Suppressor macrophage treated with lipopolysaccharide for 4 hours (primary cell): ENCODE measurements at regions not wholly inside any gene's neighbourhood (a gene's known extent, or its start where the extent isn't known, plus 50 kb on each side); places are given as distances from the start of the nearest gene placed in this dataset.

Experiments used
- DNase-seq: peaks from one replicate; pipeline ENCODE4 v3.0.0-alpha.2; 2020

- DNase-seq: no peak
Observed at GRCh38 chr11:28773606-28774005, 665.4 kb downstream of the METTL15 start.

GRCh38 chr11:28770806-28771205 lies 662.6 kb downstream of the METTL15 start:
- DNase-seq: no peak

DNA sequence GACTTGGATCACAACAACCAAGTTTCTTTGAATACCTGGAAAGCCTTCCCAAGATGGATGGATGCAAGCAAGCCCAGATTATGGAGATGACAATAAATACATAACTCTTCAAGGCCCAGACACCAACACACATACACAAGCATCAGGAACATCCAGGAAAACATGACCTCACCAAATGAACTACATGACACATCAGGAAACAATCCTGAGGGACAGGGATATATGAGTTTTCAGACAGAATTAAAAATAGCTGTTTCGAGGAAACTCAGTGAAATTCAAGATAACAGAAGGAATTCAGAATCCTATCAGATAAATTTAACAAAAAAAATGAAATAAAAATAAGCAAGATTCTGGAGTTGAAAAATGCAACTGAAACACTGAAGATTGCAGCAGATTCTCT lies 659.4 kb downstream of the METTL15 start:
- DNase-seq: no peak

- DNase-seq: no peak
Observed at GRCh38 chr11:28763876-28764275, 655.7 kb downstream of the METTL15 start.

- no peak for DNase-seq
Observed at GRCh38 chr11:28763151-28763550, 655.0 kb downstream of the METTL15 start.

- no peak for DNase-seq
Observed at GRCh38 chr11:28760676-28761390, 652.6 kb downstream of the METTL15 start.

- DNase-seq: no peak
Observed at GRCh38 chr11:28759311-28759710, 651.1 kb downstream of the METTL15 start.

GRCh38 chr11:28757725-28758515 lies 649.7 kb downstream of the METTL15 start:
- no peak for DNase-seq

DNA sequence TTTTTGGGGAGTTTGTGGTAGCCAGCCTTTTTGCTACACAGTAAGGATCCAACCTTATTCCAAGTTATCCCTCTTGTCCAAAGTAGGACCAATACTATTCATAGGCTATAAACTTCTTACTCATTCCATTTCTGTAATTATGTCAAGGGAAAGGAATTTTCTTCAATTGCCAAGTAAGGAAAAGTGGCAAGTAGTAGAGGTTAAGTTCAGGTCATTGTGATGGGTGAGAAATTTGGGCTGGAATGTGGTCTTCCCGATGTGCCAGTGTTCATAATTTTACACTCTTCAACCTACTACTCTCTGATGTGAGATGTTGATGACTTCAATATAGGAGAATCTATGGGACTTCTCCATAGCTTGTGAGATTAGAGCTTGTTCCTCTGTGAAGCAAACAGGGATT lies 648.8 kb downstream of the METTL15 start:
- no peak for DNase-seq

DNA sequence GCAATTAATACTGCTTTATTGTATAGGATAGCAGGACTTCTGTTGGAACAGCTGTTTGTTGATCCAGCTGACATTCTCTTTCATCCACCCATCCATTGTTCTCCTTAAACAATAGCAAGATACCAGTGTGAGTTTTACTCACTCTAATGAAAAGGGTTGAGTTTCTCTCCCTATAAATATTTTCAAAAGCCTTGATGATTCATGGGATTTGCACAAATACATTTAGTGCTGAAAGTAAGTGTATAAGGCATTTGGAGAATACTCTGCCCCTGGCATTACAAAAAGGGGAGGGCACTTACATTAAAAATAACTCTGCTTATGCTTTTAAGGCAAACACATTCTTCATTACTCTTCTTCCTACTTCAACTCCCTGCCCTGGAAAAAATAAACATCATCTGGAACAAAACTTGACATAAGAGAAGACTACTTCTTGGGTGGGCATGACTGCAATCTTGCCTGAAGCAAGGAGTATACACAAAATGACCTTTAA lies 634.9 kb downstream of the METTL15 start:
- DNase-seq: no peak

DNA sequence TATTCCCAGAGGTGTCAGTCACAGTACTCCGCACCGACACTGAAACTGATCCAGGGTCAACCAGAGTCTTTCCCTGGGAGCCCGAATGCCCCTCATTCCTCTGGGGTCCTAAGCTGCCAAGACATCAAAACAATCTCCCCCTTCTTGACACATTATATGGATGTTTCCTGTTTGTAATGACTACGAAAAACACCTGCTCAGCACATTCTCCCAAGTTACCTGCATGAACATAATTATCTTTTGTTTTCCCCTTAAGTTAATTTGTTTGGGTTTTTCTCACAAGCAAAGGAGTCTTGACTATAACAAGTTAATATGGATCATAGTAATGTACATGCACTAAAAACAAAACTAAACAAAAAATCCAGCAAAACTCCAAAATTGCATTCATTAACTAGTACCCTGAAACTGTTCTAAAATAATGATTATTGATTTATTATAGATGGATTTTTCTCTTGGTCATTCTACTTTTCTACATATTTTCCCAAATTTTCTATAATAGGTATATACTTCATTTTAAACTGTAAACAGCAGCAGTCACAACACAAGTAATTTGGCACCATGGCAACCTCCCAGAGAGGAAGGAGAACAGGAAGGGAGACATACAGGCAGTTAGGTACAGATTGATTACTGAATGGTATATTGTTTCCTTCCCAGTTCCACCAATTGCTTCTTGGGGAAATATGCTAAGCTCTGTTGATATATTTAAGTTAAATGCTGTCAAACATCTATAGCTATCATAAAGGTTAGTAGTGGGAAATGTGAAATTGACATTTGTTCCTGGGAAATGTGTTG lies 631.5 kb downstream of the METTL15 start:
- DNase-seq: no peak

DNA sequence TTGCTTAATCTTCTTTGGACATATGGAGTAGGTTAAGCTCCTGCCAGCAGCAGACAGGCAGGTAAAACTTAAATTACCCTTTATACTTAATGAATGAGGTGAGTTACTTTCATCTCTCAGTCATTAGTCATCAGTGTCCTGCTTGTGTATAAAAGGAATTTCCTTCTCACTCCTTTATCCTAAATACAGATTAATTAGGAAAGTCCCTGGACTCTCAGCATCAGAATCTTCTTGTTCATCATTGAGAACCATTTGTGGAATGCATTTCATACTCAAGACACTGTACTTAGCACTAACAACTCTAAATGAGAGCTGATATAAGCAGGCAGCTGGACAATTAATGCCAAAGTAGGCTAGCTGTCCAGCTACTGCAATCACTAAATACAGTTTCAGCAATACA lies 630.4 kb downstream of the METTL15 start:
- no peak for DNase-seq

DNA sequence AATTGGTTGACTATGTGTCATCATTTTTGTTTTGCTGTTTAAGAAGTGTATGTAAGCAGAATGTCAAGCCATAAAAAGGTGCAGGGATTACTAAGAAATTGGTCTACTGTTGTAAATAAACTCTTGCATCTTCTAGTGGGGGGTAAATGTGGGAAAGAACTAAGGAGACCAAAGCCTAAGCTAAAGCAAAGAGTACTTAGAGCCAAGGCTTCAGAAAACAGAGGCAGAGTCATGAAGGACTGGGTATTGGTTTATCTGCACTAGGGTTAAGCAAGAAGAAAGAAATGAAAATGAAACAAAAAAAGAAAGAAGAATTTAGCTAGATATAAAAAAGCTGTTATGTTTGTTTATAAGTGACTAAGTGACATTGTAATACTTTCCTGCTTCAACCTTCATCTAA lies 628.1 kb downstream of the METTL15 start:
- DNase-seq: no peak

DNA sequence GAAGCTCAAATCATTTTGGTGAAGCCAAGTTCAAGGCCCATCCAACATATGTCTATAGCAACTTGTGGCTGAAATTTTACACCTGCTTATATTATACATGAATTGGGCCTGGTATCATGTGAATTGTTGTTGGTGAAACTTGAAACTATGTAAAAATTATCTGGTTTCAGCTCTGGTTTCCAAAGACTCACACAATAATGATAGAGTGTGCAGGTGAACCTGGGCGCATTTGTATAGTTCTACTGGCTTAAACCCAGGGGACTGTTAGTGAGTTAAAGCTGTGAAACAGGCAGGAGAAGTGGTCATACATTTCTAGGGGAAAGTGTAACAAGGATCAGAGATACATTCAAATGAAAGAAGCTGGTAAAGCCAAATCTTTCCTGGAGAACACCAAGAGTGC lies 627.3 kb downstream of the METTL15 start:
- no peak for DNase-seq

GRCh38 chr11:28730889-28731288 lies 622.7 kb downstream of the METTL15 start:
- DNase-seq: no peak

GRCh38 chr11:28730336-28730735 lies 622.1 kb downstream of the METTL15 start:
- DNase-seq: no peak

GRCh38 chr11:28729339-28729738 lies 621.2 kb downstream of the METTL15 start:
- DNase-seq: no peak

GRCh38 chr11:28728666-28729065 lies 620.5 kb downstream of the METTL15 start:
- no peak for DNase-seq

- no peak for DNase-seq
Observed at GRCh38 chr11:28727254-28727653, 619.1 kb downstream of the METTL15 start.

- DNase-seq: no peak
Observed at GRCh38 chr11:28726432-28726831, 618.2 kb downstream of the METTL15 start.

DNA sequence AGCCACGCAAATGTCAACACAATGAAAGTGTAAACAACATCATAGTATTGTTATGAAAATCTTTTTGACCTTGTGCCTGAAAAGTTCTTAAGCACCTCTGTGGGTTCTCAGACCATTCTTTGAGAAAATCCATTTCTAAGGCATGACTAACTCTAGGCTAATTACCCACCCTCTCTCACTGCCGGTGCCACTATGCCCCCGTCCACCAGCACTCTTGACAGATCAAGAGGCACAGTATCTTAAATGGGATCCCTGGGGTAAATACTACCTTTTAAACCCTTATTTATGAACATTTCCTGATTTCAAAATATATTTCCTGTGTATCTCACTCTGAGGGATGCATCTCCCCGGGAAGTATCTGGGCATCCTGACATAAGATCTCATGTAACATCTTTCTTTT lies 607.5 kb downstream of the METTL15 start:
- no peak for DNase-seq

- no peak for DNase-seq
Observed at GRCh38 chr11:28713850-28714249, 605.7 kb downstream of the METTL15 start.

DNA sequence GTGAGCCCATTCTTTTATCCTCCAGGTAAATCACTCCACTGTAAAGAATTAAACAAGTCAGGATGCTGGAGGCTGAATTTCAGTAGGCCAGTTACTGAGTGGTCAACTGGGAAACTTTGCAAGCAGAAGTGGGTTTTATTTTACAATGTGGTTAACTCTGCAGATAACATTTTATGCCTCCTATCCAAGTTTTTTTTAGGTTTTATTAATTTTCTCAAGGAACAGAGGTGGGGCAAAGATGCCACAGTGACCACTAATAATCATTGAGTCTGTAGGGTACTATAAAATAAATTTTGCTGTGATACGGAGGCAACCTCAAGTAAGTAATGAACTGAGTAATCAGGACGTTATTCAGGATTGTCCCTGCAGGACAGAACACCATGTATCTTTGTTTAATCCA lies 599.9 kb downstream of the METTL15 start:
- DNase-seq: no peak

DNA sequence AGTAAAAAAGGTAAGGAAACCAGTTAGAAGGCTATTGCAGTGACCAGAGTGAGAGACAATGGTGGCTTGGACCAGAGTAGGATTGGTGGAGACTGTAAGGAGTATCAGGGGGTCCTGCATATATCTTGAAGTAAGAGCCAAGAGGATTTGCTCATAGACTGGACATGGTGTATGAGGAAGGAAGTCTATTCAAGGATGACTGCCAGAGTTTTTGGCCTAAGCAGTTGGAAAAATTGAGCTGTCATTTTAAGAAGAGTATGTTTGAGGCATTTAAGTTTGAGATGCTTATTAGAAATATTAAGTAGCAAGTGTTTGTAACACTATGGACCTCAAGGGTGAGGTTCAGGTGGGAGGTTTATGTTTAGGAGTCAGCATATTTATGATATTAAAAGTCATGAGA lies 596.6 kb downstream of the METTL15 start:
- no peak for DNase-seq
